PC-9 (cell line): ENCODE measurements at regions not wholly inside any gene's neighbourhood (a gene's known extent, or its start where the extent isn't known, plus 50 kb on each side); places are given as distances from the start of the nearest gene placed in this dataset.
"Not testable (repeated sequence)": the region's sequence is repeated elsewhere in the genome, so short reads cannot be mapped to it uniquely, and the experiment has no call there.

Experiments used
- EZH2 ChIP-seq: fragments of 200-600 bp; sonication (generic); IDR thresholded peaks from 2 replicates; pipeline ENCODE4 v1.8.0; 2017; ENCODE audit warnings: antibody characterized with exemption, low read depth
- TF ChIP-seq, protein P1 (sequence below): fragments of 200-600 bp; sonication (generic); conservative IDR thresholded peaks from 2 replicates; pipeline ENCODE4 v1.6.1; 2017; ENCODE audit warnings: mixed run types, antibody characterized with exemption, mild to moderate bottlenecking, moderate library complexity

DNA sequence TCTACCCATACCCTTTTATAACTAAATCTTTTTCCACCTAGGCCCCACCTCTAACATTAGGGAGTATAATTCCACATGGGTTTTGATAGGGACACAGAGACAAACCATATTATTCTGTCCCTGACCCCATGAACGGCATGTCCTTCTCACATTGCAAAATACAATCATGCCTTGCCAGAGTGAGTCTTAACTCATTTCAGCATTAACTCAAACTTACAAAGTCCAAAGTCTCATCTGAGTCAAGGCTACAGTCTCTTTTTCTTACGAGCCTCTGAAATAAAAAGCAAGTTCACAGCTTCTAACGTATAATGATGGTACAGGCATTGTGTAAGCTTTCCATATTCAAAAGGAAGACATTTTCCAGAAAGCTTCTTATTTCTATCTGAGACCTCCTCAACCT is 86.1 kb upstream of the TEKT4 start:
- TF ChIP-seq, protein P1, sequence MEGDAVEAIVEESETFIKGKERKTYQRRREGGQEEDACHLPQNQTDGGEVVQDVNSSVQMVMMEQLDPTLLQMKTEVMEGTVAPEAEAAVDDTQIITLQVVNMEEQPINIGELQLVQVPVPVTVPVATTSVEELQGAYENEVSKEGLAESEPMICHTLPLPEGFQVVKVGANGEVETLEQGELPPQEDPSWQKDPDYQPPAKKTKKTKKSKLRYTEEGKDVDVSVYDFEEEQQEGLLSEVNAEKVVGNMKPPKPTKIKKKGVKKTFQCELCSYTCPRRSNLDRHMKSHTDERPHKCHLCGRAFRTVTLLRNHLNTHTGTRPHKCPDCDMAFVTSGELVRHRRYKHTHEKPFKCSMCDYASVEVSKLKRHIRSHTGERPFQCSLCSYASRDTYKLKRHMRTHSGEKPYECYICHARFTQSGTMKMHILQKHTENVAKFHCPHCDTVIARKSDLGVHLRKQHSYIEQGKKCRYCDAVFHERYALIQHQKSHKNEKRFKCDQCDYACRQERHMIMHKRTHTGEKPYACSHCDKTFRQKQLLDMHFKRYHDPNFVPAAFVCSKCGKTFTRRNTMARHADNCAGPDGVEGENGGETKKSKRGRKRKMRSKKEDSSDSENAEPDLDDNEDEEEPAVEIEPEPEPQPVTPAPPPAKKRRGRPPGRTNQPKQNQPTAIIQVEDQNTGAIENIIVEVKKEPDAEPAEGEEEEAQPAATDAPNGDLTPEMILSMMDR = not testable (repeated sequence)
- not testable (repeated sequence) for TF ChIP-seq EZH2
